ENCODE measurements at regions not wholly inside any gene's neighbourhood (a gene's known extent, or its start where the extent isn't known, plus 50 kb on each side); places are given as distances from the start of the nearest gene placed in this dataset.

DNA sequence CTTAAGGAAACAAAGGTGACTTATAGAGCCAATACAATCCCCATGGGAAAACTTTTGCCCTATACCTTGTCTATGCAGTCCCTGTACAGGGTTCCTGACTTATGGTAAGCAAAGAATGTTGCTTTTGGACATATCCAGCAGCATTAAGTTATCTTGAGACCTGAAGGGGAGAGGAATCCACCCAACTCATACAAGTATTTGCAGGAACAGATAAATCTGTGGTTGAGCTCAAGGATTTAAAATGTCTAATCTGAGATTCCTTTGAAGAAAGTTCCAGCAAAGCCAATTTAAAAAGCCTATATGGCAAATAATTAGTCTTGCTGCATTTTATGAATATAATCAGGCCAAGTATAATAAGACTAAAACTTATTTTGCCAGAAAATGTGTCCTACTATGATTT, 739.5 kb upstream of the CDH2 start:
- TF ChIP-seq, protein P1, sequence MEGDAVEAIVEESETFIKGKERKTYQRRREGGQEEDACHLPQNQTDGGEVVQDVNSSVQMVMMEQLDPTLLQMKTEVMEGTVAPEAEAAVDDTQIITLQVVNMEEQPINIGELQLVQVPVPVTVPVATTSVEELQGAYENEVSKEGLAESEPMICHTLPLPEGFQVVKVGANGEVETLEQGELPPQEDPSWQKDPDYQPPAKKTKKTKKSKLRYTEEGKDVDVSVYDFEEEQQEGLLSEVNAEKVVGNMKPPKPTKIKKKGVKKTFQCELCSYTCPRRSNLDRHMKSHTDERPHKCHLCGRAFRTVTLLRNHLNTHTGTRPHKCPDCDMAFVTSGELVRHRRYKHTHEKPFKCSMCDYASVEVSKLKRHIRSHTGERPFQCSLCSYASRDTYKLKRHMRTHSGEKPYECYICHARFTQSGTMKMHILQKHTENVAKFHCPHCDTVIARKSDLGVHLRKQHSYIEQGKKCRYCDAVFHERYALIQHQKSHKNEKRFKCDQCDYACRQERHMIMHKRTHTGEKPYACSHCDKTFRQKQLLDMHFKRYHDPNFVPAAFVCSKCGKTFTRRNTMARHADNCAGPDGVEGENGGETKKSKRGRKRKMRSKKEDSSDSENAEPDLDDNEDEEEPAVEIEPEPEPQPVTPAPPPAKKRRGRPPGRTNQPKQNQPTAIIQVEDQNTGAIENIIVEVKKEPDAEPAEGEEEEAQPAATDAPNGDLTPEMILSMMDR (conservative IDR thresholded peaks at IDR 0.05; ENCODE audit: low read length) = no peak
- TF ChIP-seq EZH2phosphoT487 (IDR thresholded peaks at IDR 0.05; ENCODE audit: borderline replicate concordance) = no peak
